ENCODE measurements at regions not wholly inside any gene's neighbourhood (a gene's known extent, or its start where the extent isn't known, plus 50 kb on each side); places are given as distances from the start of the nearest gene placed in this dataset.
"Not testable (repeated sequence)": the region's sequence is repeated elsewhere in the genome, so short reads cannot be mapped to it uniquely, and the experiment has no call there.

- no peaks in the 10 kb centered on the region for H3K27me3 ChIP-seq (ENCODE audit: insufficient read depth, low read depth, severe bottlenecking)
- H3K36me3 ChIP-seq: no peaks in the 10 kb centered on the region
- no peak for DNase-seq
- peaks cover 3% of the 10 kb centered on the region for H3K9me3 ChIP-seq (ENCODE audit: severe bottlenecking)
- H3K4me3 ChIP-seq (ENCODE audit: low read depth, low read length): no peak overlapping the region
- no peak for TF ChIP-seq CTCF (IDR thresholded peaks at IDR 0.05; ENCODE audit: low read depth, low read length)
- H3K27ac ChIP-seq: no peak overlapping the region
Observed at GRCh38 chr11:34727228-34727737, 106.4 kb downstream of the EHF start.

GRCh38 chr11:34724973-34725372 is 104.1 kb downstream of the EHF start:
- Histone ChIP-seq H3K36me3 (no peaks in the 10 kb centered on the region), H3K27me3 (ENCODE audit: insufficient read depth, low read depth, severe bottlenecking) (no peaks in the 10 kb centered on the region), H3K9me3 (ENCODE audit: severe bottlenecking) (peaks cover 3% of the 10 kb centered on the region), H3K27ac (no peak overlapping the region), H3K4me3 (ENCODE audit: low read depth, low read length) (no peak overlapping the region)
- no peak for DNase-seq
- TF ChIP-seq CTCF (IDR thresholded peaks at IDR 0.05; ENCODE audit: low read depth, low read length): no peak

- Histone ChIP-seq H3K27ac (no peak overlapping the region), H3K9me3 (ENCODE audit: severe bottlenecking) (peaks cover 3% of the 10 kb centered on the region), H3K4me3 (ENCODE audit: low read depth, low read length) (no peak overlapping the region), H3K27me3 (ENCODE audit: insufficient read depth, low read depth, severe bottlenecking) (no peaks in the 10 kb centered on the region), H3K36me3 (no peaks in the 10 kb centered on the region)
- DNase-seq: no peak
- no peak for TF ChIP-seq CTCF (IDR thresholded peaks at IDR 0.05; ENCODE audit: low read depth, low read length)
Observed at GRCh38 chr11:34721646-34722045, 100.8 kb downstream of the EHF start.

- Histone ChIP-seq H3K36me3 (no peaks in the 10 kb centered on the region), H3K27ac (no peak overlapping the region), H3K27me3 (ENCODE audit: insufficient read depth, low read depth, severe bottlenecking) (peaks cover 3% of the 10 kb centered on the region), H3K4me3 (ENCODE audit: low read depth, low read length) (no peak overlapping the region), H3K9me3 (ENCODE audit: severe bottlenecking) (peaks cover 3% of the 10 kb centered on the region)
- no peak for TF ChIP-seq CTCF (IDR thresholded peaks at IDR 0.05; ENCODE audit: low read depth, low read length)
- DNase-seq: no peak
Observed at GRCh38 chr11:34719303-34719848, 98.5 kb downstream of the EHF start.

- not testable (repeated sequence) for DNase-seq; H3K4me3 ChIP-seq (ENCODE audit: low read depth, low read length); H3K27me3 ChIP-seq (ENCODE audit: insufficient read depth, low read depth, severe bottlenecking); H3K36me3 ChIP-seq; H3K27ac ChIP-seq; H3K9me3 ChIP-seq (ENCODE audit: severe bottlenecking)
Observed at GRCh38 chr11:34713631-34714030, 92.7 kb downstream of the EHF start.

Measured in WERI-Rb-1 (cell line).